Upper lobe of left lung (tissue), 6 donors: ENCODE measurements at regions not wholly inside any gene's neighbourhood (a gene's known extent, or its start where the extent isn't known, plus 50 kb on each side); places are given as distances from the start of the nearest gene placed in this dataset.

Experiments used
- ATAC-seq, 2 donors: fragments of 200-7000 bp; cut with Tn5 transposase; one replicate each; pipeline ENCODE4 v1.9.1; 2022; ENCODE audit warnings: mild to moderate bottlenecking in 2 of 2, moderate library complexity in 2 of 2; ENCODE audit not compliant: low FRiP score in 2 of 2
- DNase-seq, 2 donors: peaks; one replicate each; pipeline ENCODE4 v3.0.0-alpha.2; 2019 to 2020
- H3K27ac ChIP-seq, 4 donors: fragments of 200-600 bp; sonication (generic); one replicate each; pipeline ENCODE4 v1.5.1; 2016 to 2019
- H3K27me3 ChIP-seq, 4 donors: fragments of 200-600 bp; sonication (generic); one replicate each; pipeline ENCODE4 v1.5.1; 2017 to 2019
- H3K36me3 ChIP-seq, 4 donors: fragments of 200-600 bp; sonication (generic); one replicate each; pipeline ENCODE4 v1.5.1; 2016 to 2019
- H3K4me1 ChIP-seq, 4 donors: fragments of 200-600 bp; sonication (generic); one replicate each; pipeline ENCODE4 v1.5.1; 2018 to 2019
- H3K4me3 ChIP-seq, 4 donors: fragments of 200-600 bp; sonication (generic); one replicate each; pipeline ENCODE4 v1.5.1; 2017 to 2019; ENCODE audit warnings: mild to moderate bottlenecking in 2 of 4, moderate library complexity in 1 of 4
- H3K9me3 ChIP-seq, 4 donors: fragments of 200-600 bp; sonication (generic); one replicate each; pipeline ENCODE4 v1.5.1; 2018 to 2019
- EP300 ChIP-seq, 4 donors: sonication (generic); formaldehyde crosslinking; IDR thresholded peaks; one replicate each; pipeline ENCODE4 v1.5.1; 2017; ENCODE audit warnings: antibody characterized with exemption in 4 of 4, control low read depth in 2 of 4
- POLR2A ChIP-seq, 4 donors: fragments of 450-650 bp; IDR thresholded peaks; one replicate each; pipeline ENCODE4 v1.5.1; 2016 to 2017; ENCODE audit warnings: antibody characterized with exemption in 4 of 4, mild to moderate bottlenecking in 2 of 4
- POLR2AphosphoS5 ChIP-seq, 2 donors: sonication (generic); formaldehyde crosslinking; IDR thresholded peaks; one replicate each; pipeline ENCODE4 v1.5.1; 2017; ENCODE audit warnings: antibody characterized with exemption in 2 of 2
- WGBS, 2 donors: methylation state at CpG; one replicate each; pipeline ENCODE4 v1.1.5; 2017 to 2018; 5-methylcytosine and 5-hydroxymethylcytosine counted together
- TF ChIP-seq, protein P1 (sequence below), 6 experiments: fragments of 450-650 bp in 4 of 6; fragments of 200-600 bp in 2 of 6; sonication (generic) in 2 of 6; IDR thresholded peaks; one replicate each; pipeline ENCODE4 v1.5.1; 2016 to 2019; ENCODE audit warnings: antibody characterized with exemption in 6 of 6
- donor health status: DM: no; HTN: no; CAD: no; lungs with moderate emphysema.
- donor health status: DM: no; HTN: yes; CAD: no; lungs with severe emphysema.

- Histone ChIP-seq H3K4me1 (no peaks in the 10 kb centered on the region), H3K27me3 (no peaks in the 10 kb centered on the region), H3K36me3 (no peaks in the 10 kb centered on the region), H3K9me3 (no peaks in the 10 kb centered on the region), H3K4me3 (no peak overlapping the region), H3K27ac (no peak overlapping the region)
- ATAC-seq (no peak), DNase-seq (no peak)
- TF ChIP-seq POLR2AphosphoS5 (IDR thresholded peaks at IDR 0.05): no peak
- TF ChIP-seq POLR2A (IDR thresholded peaks at IDR 0.05): no peak
- TF ChIP-seq, protein P1, sequence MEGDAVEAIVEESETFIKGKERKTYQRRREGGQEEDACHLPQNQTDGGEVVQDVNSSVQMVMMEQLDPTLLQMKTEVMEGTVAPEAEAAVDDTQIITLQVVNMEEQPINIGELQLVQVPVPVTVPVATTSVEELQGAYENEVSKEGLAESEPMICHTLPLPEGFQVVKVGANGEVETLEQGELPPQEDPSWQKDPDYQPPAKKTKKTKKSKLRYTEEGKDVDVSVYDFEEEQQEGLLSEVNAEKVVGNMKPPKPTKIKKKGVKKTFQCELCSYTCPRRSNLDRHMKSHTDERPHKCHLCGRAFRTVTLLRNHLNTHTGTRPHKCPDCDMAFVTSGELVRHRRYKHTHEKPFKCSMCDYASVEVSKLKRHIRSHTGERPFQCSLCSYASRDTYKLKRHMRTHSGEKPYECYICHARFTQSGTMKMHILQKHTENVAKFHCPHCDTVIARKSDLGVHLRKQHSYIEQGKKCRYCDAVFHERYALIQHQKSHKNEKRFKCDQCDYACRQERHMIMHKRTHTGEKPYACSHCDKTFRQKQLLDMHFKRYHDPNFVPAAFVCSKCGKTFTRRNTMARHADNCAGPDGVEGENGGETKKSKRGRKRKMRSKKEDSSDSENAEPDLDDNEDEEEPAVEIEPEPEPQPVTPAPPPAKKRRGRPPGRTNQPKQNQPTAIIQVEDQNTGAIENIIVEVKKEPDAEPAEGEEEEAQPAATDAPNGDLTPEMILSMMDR (IDR thresholded peaks at IDR 0.05): no peak
- TF ChIP-seq EP300 (IDR thresholded peaks at IDR 0.05): no peak
- 66 to 87% methylated on average over 6 of the region's 6 CpGs for WGBS, 2 donors
These were observed 136.4 kb upstream of the IQSEC1 start for GRCh38 chr3:13209634-13209997.

DNA sequence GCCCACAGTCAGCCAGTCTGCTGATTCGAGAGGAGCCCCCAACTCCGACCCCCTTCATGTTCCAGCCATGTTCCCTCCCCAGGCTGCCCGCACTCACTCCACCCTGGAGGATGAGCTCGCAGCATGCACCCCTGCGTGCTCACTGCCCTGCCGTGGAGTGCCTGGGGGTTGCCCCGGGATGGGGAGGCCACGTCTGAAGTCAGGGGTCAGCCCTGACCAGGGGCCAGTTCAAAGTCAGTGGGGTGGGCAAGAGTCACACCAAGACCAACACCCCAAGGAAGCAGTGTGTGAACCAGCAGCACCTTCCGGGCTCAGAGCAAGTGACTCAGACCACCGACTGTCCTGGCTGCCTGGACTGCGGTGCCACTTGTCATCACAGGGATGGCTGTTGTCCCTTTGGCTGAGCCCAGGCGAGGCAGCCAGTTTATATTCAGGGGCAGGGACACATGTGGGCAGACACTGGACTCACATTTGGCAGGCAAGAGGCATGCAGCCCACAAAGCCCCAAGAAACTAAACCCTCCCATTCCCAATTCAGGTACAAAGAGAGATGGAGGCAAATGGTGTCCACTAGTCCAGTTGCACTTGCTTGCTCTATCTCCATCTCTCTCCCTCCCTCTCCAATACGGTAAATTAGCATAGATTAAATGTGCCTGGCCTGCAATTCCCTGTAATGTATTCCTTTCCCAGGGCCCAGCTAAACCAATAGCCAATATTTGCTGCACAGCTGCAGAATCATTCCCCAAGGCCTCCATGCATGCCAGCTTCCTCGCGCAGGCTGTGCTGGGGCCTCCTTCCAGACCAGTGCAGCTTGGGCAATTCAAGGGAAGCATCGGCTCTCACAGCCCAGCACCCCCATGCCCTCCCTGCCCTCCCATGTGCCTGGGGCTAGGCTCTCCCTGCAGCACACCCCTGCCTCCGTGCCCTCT lies 135.7 kb upstream of the IQSEC1 start:
- Histone ChIP-seq H3K9me3 (no peaks in the 10 kb centered on the region), H3K36me3 (no peaks in the 10 kb centered on the region), H3K4me1 (peaks cover 0 to 5% (median 0%) of the 10 kb centered on the region in 4 donors), H3K27me3 (peaks cover 0 to 5% (median 0%) of the 10 kb centered on the region in 4 donors), H3K27ac (no peak overlapping the region), H3K4me3 (no peak overlapping the region)
- no peak for ATAC-seq
- no peak for DNase-seq
- TF ChIP-seq POLR2A (IDR thresholded peaks at IDR 0.05) (no peak), EP300 (IDR thresholded peaks at IDR 0.05) (no peak), POLR2AphosphoS5 (IDR thresholded peaks at IDR 0.05) (no peak)
- TF ChIP-seq, protein P1 (IDR thresholded peaks at IDR 0.05): no peak
- 75 to 85% methylated on average over 7 to 17 of the region's 17 CpGs for WGBS, 2 donors

DNA sequence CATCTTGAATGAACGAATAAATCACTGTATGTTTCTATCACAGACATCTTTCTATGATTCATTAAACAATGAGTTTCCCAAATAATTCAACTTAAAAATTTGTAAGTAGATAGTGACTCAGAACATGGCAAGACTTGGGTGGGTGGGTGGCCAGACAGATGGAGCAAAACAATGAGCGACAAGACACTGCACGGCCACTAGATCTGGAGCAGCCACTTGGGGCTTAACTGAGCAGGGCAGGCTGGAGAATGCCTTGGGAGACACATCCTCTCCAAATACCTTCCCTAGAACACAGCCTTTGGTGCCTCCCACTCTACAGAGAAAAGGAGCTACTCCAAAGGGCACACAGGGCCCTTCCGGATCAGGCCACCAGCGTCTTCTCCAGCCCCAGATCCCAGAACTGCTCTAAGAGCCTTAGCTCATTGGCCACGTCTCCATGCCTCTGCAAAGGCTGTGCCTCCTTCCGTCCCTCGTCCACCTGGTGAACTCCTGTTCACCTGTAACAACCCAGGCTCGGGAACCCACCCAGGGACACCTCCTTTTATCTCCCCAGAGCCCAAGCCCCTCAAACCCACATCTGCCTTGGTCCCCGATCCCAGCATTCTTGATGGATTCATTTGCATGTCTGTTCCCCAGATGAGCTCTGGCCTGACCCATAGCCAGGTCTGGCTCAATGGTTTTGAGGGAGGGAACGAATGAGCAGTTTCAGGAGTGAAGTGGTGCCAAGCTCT lies 134.9 kb upstream of the IQSEC1 start:
- ATAC-seq: no peak
- Histone ChIP-seq H3K9me3 (no peaks in the 10 kb centered on the region), H3K4me1 (peaks cover 0 to 8% (median 0%) of the 10 kb centered on the region in 4 donors), H3K36me3 (no peaks in the 10 kb centered on the region), H3K27me3 (peaks cover 0 to 11% (median 0%) of the 10 kb centered on the region in 4 donors), H3K4me3 (no peak overlapping the region), H3K27ac (no peak overlapping the region)
- TF ChIP-seq POLR2A (IDR thresholded peaks at IDR 0.05): no peak
- TF ChIP-seq, protein P1 (IDR thresholded peaks at IDR 0.05): no peak
- no peak for TF ChIP-seq EP300 (IDR thresholded peaks at IDR 0.05)
- TF ChIP-seq POLR2AphosphoS5 (IDR thresholded peaks at IDR 0.05): no peak
- no peak for DNase-seq
- 76 to 79% methylated on average over 10 to 11 of the region's 11 CpGs for WGBS, 2 donors

GRCh38 chr3:13207578-13207922 lies 134.3 kb upstream of the IQSEC1 start:
- H3K4me1 ChIP-seq: peaks cover 0 to 8% (median 0%) of the 10 kb centered on the region in 4 donors
- H3K4me3 ChIP-seq: no peak overlapping the region
- H3K27me3 ChIP-seq: peaks cover 0 to 11% (median 0%) of the 10 kb centered on the region in 4 donors
- no peaks in the 10 kb centered on the region for H3K36me3 ChIP-seq
- ATAC-seq (no peak), DNase-seq (peak in 1 of 2 donors; percentile 79)
- no peak overlapping the region for H3K27ac ChIP-seq
- H3K9me3 ChIP-seq: no peaks in the 10 kb centered on the region
- 83 to 86% methylated on average over 9 of the region's 9 CpGs for WGBS, 2 donors
- TF ChIP-seq POLR2AphosphoS5 (IDR thresholded peaks at IDR 0.05) (no peak), EP300 (IDR thresholded peaks at IDR 0.05) (no peak), POLR2A (IDR thresholded peaks at IDR 0.05) (no peak)
- TF ChIP-seq, protein P1 (IDR thresholded peaks at IDR 0.05): no peak
